ENCODE measurements at regions not wholly inside any gene's neighbourhood (a gene's known extent, or its start where the extent isn't known, plus 50 kb on each side); places are given as distances from the start of the nearest gene placed in this dataset.

DNA sequence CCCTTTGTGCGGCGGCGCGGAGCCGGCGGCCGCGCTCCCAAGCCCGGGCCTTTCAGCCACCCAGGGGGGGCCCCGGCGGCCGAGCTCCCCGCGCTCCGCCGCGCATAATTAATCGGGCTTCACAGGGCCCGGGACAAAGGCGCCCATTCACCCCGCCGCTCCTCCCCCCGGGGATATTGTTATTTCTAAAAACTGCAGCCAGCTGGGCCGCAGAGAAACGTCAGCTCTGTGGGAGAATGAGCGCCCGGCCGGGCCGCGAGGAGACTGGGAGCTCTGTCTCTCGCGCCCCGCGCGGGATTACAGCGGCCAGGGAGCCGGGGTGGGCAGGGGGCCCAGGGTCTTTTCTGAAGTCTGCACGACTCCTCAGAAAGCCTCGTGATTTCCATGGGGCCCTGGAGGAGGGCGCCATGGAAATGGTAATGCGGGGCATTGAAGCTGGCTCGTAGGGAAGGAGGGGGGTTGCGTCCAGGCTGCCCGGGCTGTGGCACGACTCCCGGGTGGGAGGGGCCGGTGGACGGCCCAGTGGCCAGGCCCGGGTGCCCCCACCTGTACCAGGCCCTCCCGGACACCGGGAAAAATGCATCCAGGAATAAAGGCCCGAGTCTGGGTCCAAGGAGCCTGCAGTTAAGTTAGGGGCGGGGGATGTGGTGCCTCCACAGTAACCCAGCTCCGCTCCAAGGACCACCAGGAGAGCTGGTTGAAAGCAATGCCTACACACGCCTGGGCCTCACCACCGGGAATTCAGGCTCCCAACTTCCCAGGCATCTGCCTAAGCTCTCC lies 125.3 kb downstream of the ZFP36L2 start:
- CTCF ChIA-PET, result interaction anchor here (1.5 to 1.6 kb wide), 2 partner anchors 9 to 128 kb away, joined by 5 to 6 read pairs; no protein-coding TSS in a partner anchor
- Mint-ChIP-seq H3K4me1 (ENCODE audit: low read depth) (no peaks in the 10 kb centered on the region), H3K4me3 (no peak overlapping the region), H3K9me3 (peaks cover 7% of the 10 kb centered on the region), H3K36me3 (ENCODE audit: low read depth) (peaks cover 10% of the 10 kb centered on the region), H3K27me3 (no peaks in the 10 kb centered on the region), H3K27ac (no peak overlapping the region)
- DNase-seq, result no peak
- ATAC-seq, result no peak
- TF ChIP-seq, protein P1, sequence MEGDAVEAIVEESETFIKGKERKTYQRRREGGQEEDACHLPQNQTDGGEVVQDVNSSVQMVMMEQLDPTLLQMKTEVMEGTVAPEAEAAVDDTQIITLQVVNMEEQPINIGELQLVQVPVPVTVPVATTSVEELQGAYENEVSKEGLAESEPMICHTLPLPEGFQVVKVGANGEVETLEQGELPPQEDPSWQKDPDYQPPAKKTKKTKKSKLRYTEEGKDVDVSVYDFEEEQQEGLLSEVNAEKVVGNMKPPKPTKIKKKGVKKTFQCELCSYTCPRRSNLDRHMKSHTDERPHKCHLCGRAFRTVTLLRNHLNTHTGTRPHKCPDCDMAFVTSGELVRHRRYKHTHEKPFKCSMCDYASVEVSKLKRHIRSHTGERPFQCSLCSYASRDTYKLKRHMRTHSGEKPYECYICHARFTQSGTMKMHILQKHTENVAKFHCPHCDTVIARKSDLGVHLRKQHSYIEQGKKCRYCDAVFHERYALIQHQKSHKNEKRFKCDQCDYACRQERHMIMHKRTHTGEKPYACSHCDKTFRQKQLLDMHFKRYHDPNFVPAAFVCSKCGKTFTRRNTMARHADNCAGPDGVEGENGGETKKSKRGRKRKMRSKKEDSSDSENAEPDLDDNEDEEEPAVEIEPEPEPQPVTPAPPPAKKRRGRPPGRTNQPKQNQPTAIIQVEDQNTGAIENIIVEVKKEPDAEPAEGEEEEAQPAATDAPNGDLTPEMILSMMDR (IDR thresholded peaks at IDR 0.05), result no peak
- POLR2A ChIA-PET, result interaction anchor here (1.3 kb wide), 1 partner anchor 16 kb away, joined by 3 read pairs; no protein-coding TSS in a partner anchor
- intact Hi-C loops (cut with micrococcal nuclease), result no loop called here

DNA sequence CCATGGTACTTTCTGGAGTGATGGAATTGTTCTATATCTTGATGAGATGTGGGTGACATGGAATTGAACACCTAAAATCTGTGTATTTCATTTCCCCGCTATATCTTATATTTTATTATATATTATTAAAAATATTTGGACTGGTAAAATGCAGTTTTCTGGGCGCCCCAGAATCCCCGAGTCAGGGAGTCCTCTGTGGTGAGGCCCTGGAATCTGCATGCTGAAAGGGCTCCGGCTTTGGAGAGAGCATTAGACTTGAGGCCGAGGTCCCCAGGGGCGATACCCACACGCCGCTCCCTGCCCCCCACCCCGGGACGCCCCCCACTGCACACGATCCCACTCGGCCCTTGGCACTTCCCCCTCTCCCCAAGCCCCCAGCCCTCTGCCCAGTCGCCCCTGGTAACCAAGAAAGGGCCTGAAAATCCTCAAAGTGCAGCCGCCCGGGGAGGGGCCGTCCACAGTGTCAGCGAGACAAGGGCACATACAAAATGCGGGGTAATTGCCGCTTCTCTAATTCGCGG lies 126.0 kb downstream of the ZFP36L2 start:
- no peak overlapping the region for H3K27ac Mint-ChIP-seq
- POLR2A ChIA-PET, result no interaction called here
- TF ChIP-seq, protein P1 (IDR thresholded peaks at IDR 0.05), result no peak
- intact Hi-C loops (cut with micrococcal nuclease), result no loop called here
- H3K4me3 Mint-ChIP-seq, result no peak overlapping the region
- CTCF ChIA-PET, result interaction anchor here (1.6 kb wide), 1 partner anchor 129 kb away, joined by 5 read pairs; no protein-coding TSS in a partner anchor
- peaks cover 8% of the 10 kb centered on the region for H3K9me3 Mint-ChIP-seq
- H3K4me1 Mint-ChIP-seq (ENCODE audit: low read depth), result no peaks in the 10 kb centered on the region
- H3K36me3 Mint-ChIP-seq (ENCODE audit: low read depth), result peaks cover 10% of the 10 kb centered on the region
- ATAC-seq (no peak), DNase-seq (no peak)
- H3K27me3 Mint-ChIP-seq, result no peaks in the 10 kb centered on the region

DNA sequence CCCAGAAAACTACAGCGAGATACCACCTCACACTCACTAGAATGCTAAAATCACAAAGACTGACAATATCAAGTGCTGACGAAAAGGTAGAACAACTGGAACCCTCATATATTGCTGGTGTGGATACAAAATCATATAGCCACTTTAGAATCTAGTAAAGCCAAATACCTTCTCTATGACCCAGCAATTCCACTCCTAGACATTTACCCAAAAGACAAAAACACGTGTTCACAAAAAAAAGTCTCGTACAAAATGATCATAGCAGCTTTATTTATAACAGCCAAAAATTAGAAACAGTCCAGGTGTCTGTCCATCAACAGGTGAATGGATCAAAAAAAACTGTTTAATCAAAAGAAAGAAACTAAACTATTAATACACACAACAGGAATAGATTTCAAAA lies 126.6 kb downstream of the ZFP36L2 start:
- CTCF ChIA-PET, result no interaction called here
- TF ChIP-seq, protein P1 (IDR thresholded peaks at IDR 0.05), result no peak
- Mint-ChIP-seq H3K4me3 (no peak overlapping the region), H3K27ac (no peak overlapping the region), H3K9me3 (peaks cover 8% of the 10 kb centered on the region), H3K27me3 (no peaks in the 10 kb centered on the region), H3K4me1 (ENCODE audit: low read depth) (no peaks in the 10 kb centered on the region), H3K36me3 (ENCODE audit: low read depth) (peaks cover 10% of the 10 kb centered on the region)
- intact Hi-C loops (cut with micrococcal nuclease), result no loop called here
- ATAC-seq (no peak), DNase-seq (no peak)
- POLR2A ChIA-PET, result interaction anchor here (1.1 kb wide), 1 partner anchor 351 kb away, joined by 3 read pairs; no protein-coding TSS in a partner anchor

DNA sequence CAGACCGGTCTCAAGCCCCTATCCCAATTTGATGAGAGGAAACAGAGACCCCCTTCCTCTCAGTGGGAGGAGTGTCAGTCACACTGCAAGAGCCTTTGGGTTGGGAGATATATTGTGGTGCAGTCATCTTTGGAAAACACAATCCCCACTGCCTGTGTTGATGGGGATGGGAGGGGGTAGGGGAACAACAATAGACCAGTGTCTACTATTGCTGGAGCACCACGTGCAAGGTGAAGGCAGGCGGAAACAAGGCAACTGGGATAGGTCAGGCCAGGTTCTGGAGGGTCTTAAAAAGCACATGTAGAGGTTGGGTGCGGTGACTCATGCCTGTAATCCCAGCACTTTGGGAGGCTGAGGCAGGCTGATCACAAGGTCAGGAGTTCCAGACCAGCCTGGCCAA lies 127.9 kb downstream of the ZFP36L2 start:
- TF ChIP-seq, protein P1 (IDR thresholded peaks at IDR 0.05), result no peak
- H3K27me3 Mint-ChIP-seq, result no peaks in the 10 kb centered on the region
- no peaks in the 10 kb centered on the region for H3K4me1 Mint-ChIP-seq (ENCODE audit: low read depth)
- DNase-seq (no peak), ATAC-seq (no peak)
- POLR2A ChIA-PET, result no interaction called here
- no peak overlapping the region for H3K27ac Mint-ChIP-seq
- intact Hi-C loops (cut with micrococcal nuclease), result no loop called here
- no peak overlapping the region for H3K4me3 Mint-ChIP-seq
- H3K36me3 Mint-ChIP-seq (ENCODE audit: low read depth), result peaks cover 7% of the 10 kb centered on the region
- H3K9me3 Mint-ChIP-seq, result peaks cover 3% of the 10 kb centered on the region
- CTCF ChIA-PET, result no interaction called here

Measured in activated CD8-positive, alpha-beta T cell treated with anti-CD3 and anti-CD28 coated beads for 36 hours (primary cell).